SU-DHL-6 (cell line): ENCODE measurements at regions not wholly inside any gene's neighbourhood (a gene's known extent, or its start where the extent isn't known, plus 50 kb on each side); places are given as distances from the start of the nearest gene placed in this dataset.
"Not testable (repeated sequence)": the region's sequence is repeated elsewhere in the genome, so short reads cannot be mapped to it uniquely, and the experiment has no call there.

Experiments
- H2AFZ ChIP-seq: fragments of 200-600 bp; sonication (generic); 2 replicates; pipeline ENCODE4 v1.6.1; 2014; ENCODE audit warnings: low read depth, mild to moderate bottlenecking, moderate library complexity, mixed read lengths, antibody characterized with exemption, low read length; ENCODE audit not compliant: severe bottlenecking
- H3F3A ChIP-seq: fragments of 200-600 bp; shearing (Covaris generic); 2 replicates; pipeline ENCODE4 v1.6.0; 2016; ENCODE audit warnings: antibody characterized with exemption, mild to moderate bottlenecking; ENCODE audit not compliant: insufficient read depth
- H3K27ac ChIP-seq: fragments of 200-600 bp; sonication (generic); 2 replicates; pipeline ENCODE4 v1.5.1; 2016; ENCODE audit warnings: low read depth, mild to moderate bottlenecking, low read length, moderate library complexity, mixed read lengths
- H3K27me3 ChIP-seq: fragments of 200-600 bp; sonication (generic), shearing (Covaris generic); 2 replicates; pipeline ENCODE4 v1.6.0; 2014; ENCODE audit warnings: mild to moderate bottlenecking, low read length
- H3K36me3 ChIP-seq: fragments of 200-600 bp; sonication (generic); 2 replicates; pipeline ENCODE4 v1.6.1; 2014; ENCODE audit warnings: mild to moderate bottlenecking, low read length, mixed read lengths
- H3K4me2 ChIP-seq: fragments of 300-600, 200-600 bp; shearing (Covaris generic), sonication (generic); 2 replicates; pipeline ENCODE4 v1.6.0; 2014; ENCODE audit warnings: low read length, low read depth, mild to moderate bottlenecking; ENCODE audit not compliant: poor library complexity, severe bottlenecking
- H3K4me3 ChIP-seq: fragments of 200-600 bp; sonication (generic); 2 replicates; pipeline ENCODE4 v1.5.1; 2014; ENCODE audit warnings: antibody characterized with exemption, low read length, mild to moderate bottlenecking, mixed read lengths; ENCODE audit not compliant: insufficient read depth, poor library complexity, severe bottlenecking
- H3K79me2 ChIP-seq: fragments of 200-600 bp; sonication (generic); 2 replicates; pipeline ENCODE4 v1.6.1; 2014; ENCODE audit warnings: mild to moderate bottlenecking, low read length, moderate library complexity; ENCODE audit not compliant: insufficient read depth
- H3K9ac ChIP-seq: fragments of 200-600 bp; sonication (generic); 2 replicates; pipeline ENCODE4 v1.7.0; 2014; ENCODE audit warnings: mild to moderate bottlenecking, low read length
- H3K9me2 ChIP-seq: fragments of 200-600 bp; sonication (generic); replicated peaks from 2 replicates; pipeline ENCODE4 v1.6.1; 2014; ENCODE audit warnings: low read length; ENCODE audit not compliant: insufficient read depth
- H3K9me3 ChIP-seq: fragments of 200-600 bp; sonication (generic); 2 replicates; pipeline ENCODE4 v1.6.1; 2014; ENCODE audit warnings: low read length, mixed read lengths; ENCODE audit not compliant: insufficient read depth
- H4K20me1 ChIP-seq: fragments of 200-600 bp; sonication (generic); 2 replicates; pipeline ENCODE4 v1.6.1; 2014; ENCODE audit warnings: low read depth, mild to moderate bottlenecking, antibody characterized with exemption, low read length, moderate library complexity, mixed read lengths
- CTCF ChIP-seq: fragments of 200-600 bp; sonication (generic); IDR thresholded peaks from one replicate; pipeline ENCODE4 v1.5.1; 2017; ENCODE audit warnings: antibody characterized with exemption, mild to moderate bottlenecking, low read length, moderate library complexity; ENCODE audit not compliant: insufficient read depth, poor library complexity, severe bottlenecking
- EZH2phosphoT487 ChIP-seq: fragments of 200-600 bp; sonication (generic), shearing (Covaris generic); conservative IDR thresholded peaks from 2 replicates; pipeline ENCODE4 v1.6.1; 2018; ENCODE audit warnings: mild to moderate bottlenecking, antibody characterized with exemption, low read length, moderate library complexity, mixed read lengths

GRCh38 chr9:12439267-12439666 is 253.9 kb upstream of the TYRP1 start:
- H3K4me3 ChIP-seq: no peak overlapping the region
- H3F3A ChIP-seq: no peaks in the 10 kb centered on the region
- no peaks in the 10 kb centered on the region for H3K9me3 ChIP-seq
- no peaks in the 10 kb centered on the region for H3K9me2 ChIP-seq
- TF ChIP-seq EZH2phosphoT487 (no peak), CTCF (no peak)
- no peaks in the 10 kb centered on the region for H3K27me3 ChIP-seq
- no peak overlapping the region for H2AFZ ChIP-seq
- no peak overlapping the region for H3K27ac ChIP-seq
- H4K20me1 ChIP-seq: no peaks in the 10 kb centered on the region
- no peaks in the 10 kb centered on the region for H3K36me3 ChIP-seq
- H3K79me2 ChIP-seq: no peaks in the 10 kb centered on the region
- H3K4me2 ChIP-seq: no peak overlapping the region
- H3K9ac ChIP-seq: no peak overlapping the region

GRCh38 chr9:12441080-12441479 is 252.1 kb upstream of the TYRP1 start:
- H3K27ac ChIP-seq, H3K79me2 ChIP-seq, H3K9ac ChIP-seq, H3K9me3 ChIP-seq, H3K4me2 ChIP-seq, H3K9me2 ChIP-seq, H2AFZ ChIP-seq, H3F3A ChIP-seq, H3K27me3 ChIP-seq, H4K20me1 ChIP-seq, H3K36me3 ChIP-seq, H3K4me3 ChIP-seq: not testable (repeated sequence)

GRCh38 chr9:12441506-12441905 is 251.7 kb upstream of the TYRP1 start:
- Histone ChIP-seq H3K9ac (no peak overlapping the region), H3F3A (no peaks in the 10 kb centered on the region), H3K9me3 (no peaks in the 10 kb centered on the region), H3K9me2 (no peaks in the 10 kb centered on the region), H3K36me3 (no peaks in the 10 kb centered on the region), H3K4me3 (no peak overlapping the region), H3K4me2 (no peak overlapping the region), H3K79me2 (no peaks in the 10 kb centered on the region), H2AFZ (no peak overlapping the region), H3K27ac (no peak overlapping the region), H3K27me3 (no peaks in the 10 kb centered on the region), H4K20me1 (no peaks in the 10 kb centered on the region)
- no peak for TF ChIP-seq CTCF
- no peak for TF ChIP-seq EZH2phosphoT487

- H3K4me3 ChIP-seq: no peak overlapping the region
- H3F3A ChIP-seq: no peaks in the 10 kb centered on the region
- no peak overlapping the region for H3K4me2 ChIP-seq
- H3K79me2 ChIP-seq: no peaks in the 10 kb centered on the region
- no peak overlapping the region for H2AFZ ChIP-seq
- H3K9me2 ChIP-seq: no peaks in the 10 kb centered on the region
- no peaks in the 10 kb centered on the region for H3K9me3 ChIP-seq
- H3K36me3 ChIP-seq: no peaks in the 10 kb centered on the region
- no peaks in the 10 kb centered on the region for H3K27me3 ChIP-seq
- TF ChIP-seq EZH2phosphoT487 (no peak), CTCF (no peak)
- no peaks in the 10 kb centered on the region for H4K20me1 ChIP-seq
- H3K9ac ChIP-seq: no peak overlapping the region
- H3K27ac ChIP-seq: no peak overlapping the region
Measured at GRCh38 chr9:12448246-12448645, 244.9 kb upstream of the TYRP1 start.
